ENCODE measurements at regions not wholly inside any gene's neighbourhood (a gene's known extent, or its start where the extent isn't known, plus 50 kb on each side); places are given as distances from the start of the nearest gene placed in this dataset.

GRCh38 chr14:97443412-97443811 lies 646.2 kb downstream of the VRK1 start:
- no peak for DNase-seq (ENCODE audit: low spot score)

GRCh38 chr14:97444248-97444647 lies 647.1 kb downstream of the VRK1 start:
- no peak for DNase-seq (ENCODE audit: low spot score)

- DNase-seq (ENCODE audit: low spot score): no peak
Observed at GRCh38 chr14:97445367-97445766, 648.2 kb downstream of the VRK1 start.

DNA sequence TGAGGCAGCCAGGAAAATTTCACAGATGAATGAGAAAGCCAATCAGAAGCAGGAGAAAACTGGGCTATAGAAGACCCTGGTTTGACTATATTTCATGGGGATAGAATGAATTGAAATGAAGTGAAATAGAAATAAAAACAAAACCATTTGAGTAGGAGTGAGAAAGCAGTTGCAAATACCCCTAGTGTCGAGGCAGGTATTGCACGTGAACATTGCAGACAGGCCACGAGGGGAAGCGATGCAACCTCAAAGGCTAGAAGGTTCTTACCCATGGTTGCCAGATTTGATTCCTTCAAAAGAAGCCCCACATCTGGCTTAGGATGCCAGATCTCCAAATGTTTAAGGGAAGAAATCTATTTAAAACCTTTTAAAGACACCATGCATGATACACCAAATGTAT lies 648.9 kb downstream of the VRK1 start:
- no peak for DNase-seq (ENCODE audit: low spot score)

- DNase-seq (ENCODE audit: low spot score): no peak
Observed at GRCh38 chr14:97452314-97452713, 655.1 kb downstream of the VRK1 start.

DNA sequence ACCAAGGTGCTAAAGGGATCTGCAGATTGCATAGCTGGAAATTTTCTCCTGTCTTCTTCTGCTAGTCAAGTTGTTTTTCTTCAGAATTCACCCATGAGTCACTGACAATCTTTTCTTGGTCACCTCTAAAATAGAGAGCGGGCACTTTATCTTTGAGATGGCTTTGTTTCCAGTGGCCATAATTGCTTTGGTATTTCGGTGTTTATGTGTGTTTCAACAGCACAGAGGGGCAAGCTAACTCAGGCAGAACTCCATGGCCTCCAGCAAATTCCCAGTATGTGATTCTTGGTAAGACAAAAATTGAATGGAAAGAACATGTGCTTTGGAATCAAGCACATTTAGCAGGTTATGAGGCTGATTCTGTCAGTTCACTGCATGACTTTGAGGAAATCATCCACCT lies 656.8 kb downstream of the VRK1 start:
- DNase-seq (ENCODE audit: low spot score): no peak

- no peak for DNase-seq (ENCODE audit: low spot score)
Observed at GRCh38 chr14:97456462-97456861, 659.3 kb downstream of the VRK1 start.

DNA sequence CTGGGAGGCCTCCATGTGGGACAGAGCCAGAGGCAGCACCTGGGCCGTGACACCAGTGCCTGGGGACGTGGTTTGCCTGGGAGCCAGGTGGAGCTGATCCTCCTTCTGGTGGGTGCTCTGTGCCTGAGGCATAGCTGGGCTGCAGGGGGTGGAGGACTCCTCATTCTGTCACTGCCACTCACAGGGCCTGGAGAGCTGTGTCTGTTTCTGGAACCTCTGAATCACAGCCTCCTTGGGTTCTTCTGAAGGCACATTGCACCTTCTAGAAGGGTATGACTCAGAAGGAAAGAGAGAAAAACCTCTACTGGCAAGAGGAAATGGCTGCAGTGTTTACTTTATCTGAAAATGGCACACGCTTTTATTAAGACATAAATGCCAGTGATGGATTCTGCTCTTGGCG lies 659.8 kb downstream of the VRK1 start:
- DNase-seq (ENCODE audit: low spot score): no peak

- no peak for DNase-seq (ENCODE audit: low spot score)
Observed at GRCh38 chr14:97457575-97458085, 660.4 kb downstream of the VRK1 start.

- no peak for DNase-seq (ENCODE audit: low spot score)
Observed at GRCh38 chr14:97458255-97458654, 661.1 kb downstream of the VRK1 start.

DNA sequence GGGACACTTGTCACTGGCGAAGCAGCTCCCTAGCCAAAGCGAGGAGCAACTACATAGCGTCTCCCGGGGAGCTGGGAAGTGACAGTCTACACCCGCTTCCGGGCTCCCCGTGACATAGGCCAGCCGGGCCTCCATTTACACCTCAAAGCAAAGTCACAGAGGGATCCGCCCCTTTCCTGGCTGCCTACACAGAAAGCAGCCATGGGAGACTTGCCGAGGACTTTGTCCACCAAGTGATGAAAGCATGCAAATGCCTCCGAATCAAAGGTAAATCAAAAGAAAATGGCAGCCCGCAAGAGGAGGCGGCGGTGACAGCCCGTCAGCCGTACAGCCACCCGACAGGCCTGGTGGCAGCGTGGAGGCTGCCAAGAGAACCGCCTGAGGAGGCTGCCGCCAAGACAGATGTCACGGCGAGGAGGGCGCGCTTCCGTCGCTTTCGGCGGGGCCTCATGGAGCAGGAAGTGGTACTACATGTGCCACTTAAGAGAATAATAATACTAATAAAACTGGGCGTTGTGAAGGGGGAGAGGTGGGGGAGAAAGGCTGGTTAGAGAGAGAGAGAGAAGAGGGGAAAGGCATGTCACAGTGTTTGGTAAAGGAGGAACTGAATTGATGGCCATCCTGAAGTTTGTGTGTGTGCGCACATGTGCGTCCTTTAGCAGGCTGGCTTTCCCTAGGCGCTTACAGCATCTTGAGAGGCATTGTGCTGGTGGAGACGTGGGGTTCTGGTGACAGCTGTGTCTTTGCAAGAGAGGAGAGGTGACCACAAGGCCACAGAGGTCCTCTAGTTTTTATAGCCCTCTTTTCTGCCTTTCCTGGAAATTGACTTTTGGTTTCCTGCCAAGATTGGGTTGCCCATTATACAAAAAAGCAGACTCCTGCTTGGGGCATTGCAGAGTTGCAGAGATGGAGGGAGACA lies 661.7 kb downstream of the VRK1 start:
- no peak for DNase-seq (ENCODE audit: low spot score)

DNA sequence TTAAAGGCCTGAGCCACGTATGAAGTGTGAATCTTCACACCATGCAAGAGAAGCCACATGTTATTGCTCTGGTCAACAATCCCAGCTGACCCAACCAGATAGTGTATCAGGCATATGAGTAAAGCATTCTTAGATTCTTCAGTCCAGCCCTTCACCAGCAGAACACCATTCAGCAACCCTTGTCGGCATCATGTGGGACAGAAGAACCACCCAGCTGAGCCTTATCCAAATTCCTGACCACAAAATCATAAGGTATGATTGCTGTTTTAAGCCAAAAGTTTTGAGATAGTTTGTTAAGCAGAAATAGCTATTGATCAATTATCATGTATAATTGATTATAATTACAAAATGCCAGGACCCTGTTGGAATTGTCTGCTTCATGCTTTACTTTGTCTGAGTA lies 664.9 kb downstream of the VRK1 start:
- no peak for DNase-seq (ENCODE audit: low spot score)

- no peak for DNase-seq (ENCODE audit: low spot score)
Observed at GRCh38 chr14:97468220-97468619, 671.0 kb downstream of the VRK1 start.

DNA sequence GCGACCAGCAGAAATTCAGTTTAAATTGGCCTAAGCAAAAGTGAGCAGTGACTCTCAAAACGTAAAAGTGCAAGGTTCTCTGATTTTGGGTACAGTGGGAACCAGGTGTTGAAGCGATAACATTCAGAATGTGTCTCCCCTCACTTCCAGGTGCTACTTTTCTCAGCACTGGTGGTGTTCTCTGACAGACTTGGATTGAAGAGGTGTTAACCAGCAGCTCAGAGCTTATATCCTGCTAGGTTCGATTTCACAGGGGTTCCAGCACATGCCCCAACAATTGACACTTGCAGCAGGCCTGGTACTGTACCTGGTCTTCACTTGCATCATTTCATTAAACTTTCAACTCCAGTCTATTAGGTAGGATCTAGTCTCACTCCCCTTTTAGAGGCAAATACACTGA lies 680.2 kb downstream of the VRK1 start:
- DNase-seq (ENCODE audit: low spot score): no peak

GRCh38 chr14:97485201-97485600 lies 688.0 kb downstream of the VRK1 start:
- no peak for DNase-seq (ENCODE audit: low spot score)

DNA sequence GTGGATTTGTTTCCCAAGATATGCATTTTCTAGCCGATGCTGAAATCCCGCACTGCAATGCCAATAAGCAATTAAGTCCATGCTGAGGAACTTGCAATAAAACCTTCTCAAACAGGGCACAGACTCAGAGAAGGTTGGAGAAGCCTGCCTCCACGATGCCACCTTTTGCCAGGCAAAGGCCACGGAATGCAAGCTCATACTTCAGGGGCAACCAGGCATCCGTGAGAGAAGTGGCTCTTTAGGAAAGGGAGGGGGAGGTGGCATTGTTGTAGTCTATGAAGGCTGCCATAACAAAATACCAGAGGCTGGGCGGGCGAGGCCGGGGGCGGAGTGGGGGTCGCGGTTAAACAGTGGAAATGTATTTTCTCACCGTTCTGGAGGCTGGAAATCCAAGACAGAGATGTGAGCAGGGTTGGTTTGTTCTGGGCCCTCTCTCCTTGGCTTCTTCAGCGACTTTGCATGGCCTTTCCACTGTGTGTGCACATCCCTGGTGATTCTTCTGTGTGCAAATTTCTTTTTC lies 689.5 kb downstream of the VRK1 start:
- DNase-seq (ENCODE audit: low spot score): no peak

- DNase-seq (ENCODE audit: low spot score): no peak
Observed at GRCh38 chr14:97489750-97490149, 692.6 kb downstream of the VRK1 start.

- no peak for DNase-seq (ENCODE audit: low spot score)
Observed at GRCh38 chr14:97490521-97491070, 693.4 kb downstream of the VRK1 start.

DNA sequence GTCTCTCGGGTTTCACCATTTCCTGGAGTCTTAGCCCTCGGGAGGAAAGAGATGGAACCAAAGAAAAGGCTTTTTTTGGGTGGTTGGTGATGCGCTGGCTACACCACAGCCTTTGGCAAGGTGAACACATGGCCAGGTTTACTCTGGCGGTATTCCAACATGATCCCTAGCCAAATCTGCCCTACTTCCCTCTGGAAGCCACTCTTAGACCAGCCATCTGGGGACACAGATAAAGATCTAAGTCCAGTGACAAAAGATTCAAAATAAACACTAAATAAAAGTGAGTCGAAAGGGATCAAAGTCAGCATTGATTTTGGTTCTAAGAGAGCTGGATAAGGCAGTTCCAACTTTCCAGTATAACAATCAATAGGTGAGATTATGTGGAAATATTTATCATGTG lies 694.5 kb downstream of the VRK1 start:
- no peak for DNase-seq (ENCODE audit: low spot score)

GRCh38 chr14:97499790-97500481 lies 702.8 kb downstream of the VRK1 start:
- no peak for DNase-seq (ENCODE audit: low spot score)

GRCh38 chr14:97506626-97507025 lies 709.4 kb downstream of the VRK1 start:
- DNase-seq (ENCODE audit: low spot score): no peak

- no peak for DNase-seq (ENCODE audit: low spot score)
Observed at GRCh38 chr14:97513891-97514290, 716.7 kb downstream of the VRK1 start.

Data from left forelimb (tissue), 1 donor.